ENCODE measurements at regions not wholly inside any gene's neighbourhood (a gene's known extent, or its start where the extent isn't known, plus 50 kb on each side); places are given as distances from the start of the nearest gene placed in this dataset.
A peak's percentile ranks its signal among the peaks of the same experiment; 100 is the strongest.

GRCh38 chr12:111027431-111027830 is 107.1 kb upstream of the MYL2 start:
- no peak for TF ChIP-seq CTCF (IDR thresholded peaks at IDR 0.05; ENCODE audit: borderline replicate concordance)
- H3K4me3 ChIP-seq, result no peak overlapping the region
- H3K4me1 ChIP-seq, result no peaks in the 10 kb centered on the region
- DNase-seq, result no peak
- intact Hi-C loops (cut with micrococcal nuclease), result no loop called here
- H3K27ac ChIP-seq (replicated peaks), result no peak overlapping the region
- H3K27me3 ChIP-seq (ENCODE audit: low read depth), result peaks cover 93% of the 10 kb centered on the region
- no peaks in the 10 kb centered on the region for H3K9me3 ChIP-seq (replicated peaks)
- H3K36me3 ChIP-seq, result no peaks in the 10 kb centered on the region

DNA sequence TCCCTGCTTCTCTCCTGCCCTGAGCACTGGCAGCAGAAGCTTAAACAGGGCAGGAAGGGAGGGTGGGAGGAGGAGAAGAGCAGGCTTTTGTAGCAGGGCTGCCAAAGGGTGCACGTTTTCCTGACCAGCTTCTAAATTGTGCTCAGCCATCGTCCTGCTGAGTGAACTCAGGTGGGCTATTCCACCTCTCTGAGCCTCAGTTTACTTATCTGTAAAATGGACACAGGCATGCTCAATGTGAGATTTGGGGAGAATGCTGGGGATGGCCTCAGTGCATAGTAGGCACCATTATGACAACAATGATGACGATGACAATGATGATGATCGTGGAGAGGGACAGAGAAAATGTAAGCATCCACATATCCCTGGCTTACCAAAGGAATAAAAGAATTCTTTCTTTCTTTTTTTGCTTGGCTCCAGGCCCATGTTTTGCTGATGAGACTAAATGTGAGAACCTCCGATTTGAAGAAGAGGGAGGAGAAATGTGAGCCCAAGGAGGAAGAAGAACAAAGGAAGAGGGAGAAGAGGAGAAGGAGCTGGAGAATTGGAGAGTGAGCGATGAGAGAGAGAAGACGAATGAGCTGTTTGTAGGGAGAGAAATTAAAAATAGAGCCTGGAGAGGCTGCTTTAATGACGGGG is 105.5 kb upstream of the MYL2 start:
- Histone ChIP-seq H3K27ac (replicated peaks) (no peak overlapping the region), H3K27me3 (ENCODE audit: low read depth) (peaks cover 85% of the 10 kb centered on the region), H3K4me1 (no peaks in the 10 kb centered on the region), H3K9me3 (replicated peaks) (no peaks in the 10 kb centered on the region), H3K36me3 (no peaks in the 10 kb centered on the region), H3K4me3 (no peak overlapping the region)
- intact Hi-C loops (cut with micrococcal nuclease), result no loop called here
- DNase-seq, result no peak
- no peak for TF ChIP-seq CTCF (IDR thresholded peaks at IDR 0.05; ENCODE audit: borderline replicate concordance)

DNA sequence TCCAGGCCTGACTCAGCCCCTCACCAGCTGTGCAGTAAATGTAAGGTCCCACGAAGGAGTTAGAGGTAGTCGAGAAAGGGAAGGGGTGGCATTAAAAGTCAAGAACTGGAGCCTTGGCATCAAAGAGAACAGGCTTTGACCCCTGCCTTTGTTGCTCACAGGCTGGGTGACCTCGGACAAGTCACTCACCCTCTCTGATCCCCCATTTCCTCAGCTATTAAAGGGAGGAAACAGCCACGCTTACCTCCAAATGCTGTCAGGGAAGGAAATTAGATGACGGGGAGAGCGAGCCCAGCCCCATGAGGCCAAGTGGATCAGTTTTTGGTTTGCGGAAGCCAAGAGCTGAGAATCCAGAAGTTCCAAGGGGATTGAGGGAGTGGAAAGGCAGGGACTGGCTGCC is 104.9 kb upstream of the MYL2 start:
- no peak overlapping the region for H3K4me3 ChIP-seq
- intact Hi-C loops (cut with micrococcal nuclease), result no loop called here
- no peaks in the 10 kb centered on the region for H3K36me3 ChIP-seq
- TF ChIP-seq CTCF (IDR thresholded peaks at IDR 0.05; ENCODE audit: borderline replicate concordance), result no peak
- DNase-seq, result no peak
- no peaks in the 10 kb centered on the region for H3K4me1 ChIP-seq
- H3K9me3 ChIP-seq (replicated peaks), result no peaks in the 10 kb centered on the region
- H3K27me3 ChIP-seq (ENCODE audit: low read depth), result peaks cover 82% of the 10 kb centered on the region
- no peak overlapping the region for H3K27ac ChIP-seq (replicated peaks)

DNA sequence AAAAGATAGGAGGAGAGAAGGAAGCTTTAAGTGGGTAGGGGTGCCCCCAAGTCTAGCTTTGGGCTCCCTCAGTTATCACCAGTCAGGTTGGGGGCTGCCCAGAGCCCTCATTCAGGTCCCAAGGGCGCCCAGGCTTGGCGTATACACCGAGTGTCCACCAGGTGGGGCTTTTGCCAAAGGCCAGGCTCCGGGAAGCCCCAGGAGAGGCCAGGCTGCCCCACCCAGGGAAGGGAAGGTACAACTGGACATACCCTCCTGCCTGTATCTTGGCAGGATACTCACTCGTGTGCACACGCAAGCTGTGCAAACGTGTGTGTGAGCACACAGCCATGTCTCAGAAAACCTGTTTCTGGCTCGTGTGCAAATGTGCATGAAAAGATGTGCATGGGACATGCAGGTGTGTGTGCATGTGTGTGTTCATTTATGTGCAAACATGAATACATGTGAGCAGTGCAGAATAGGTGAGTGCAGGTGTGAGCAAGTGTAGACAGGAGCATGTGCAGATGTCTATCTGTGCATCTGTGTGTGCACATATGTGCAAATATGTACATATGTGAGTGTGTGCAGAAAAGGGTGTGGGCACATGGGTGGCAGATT is 103.9 kb upstream of the MYL2 start:
- no peaks in the 10 kb centered on the region for H3K9me3 ChIP-seq (replicated peaks)
- peak; percentile 51 for DNase-seq
- H3K4me1 ChIP-seq, result no peaks in the 10 kb centered on the region
- H3K27ac ChIP-seq (replicated peaks), result no peak overlapping the region
- H3K27me3 ChIP-seq (ENCODE audit: low read depth), result peaks cover 79% of the 10 kb centered on the region
- TF ChIP-seq CTCF (IDR thresholded peaks at IDR 0.05; ENCODE audit: borderline replicate concordance), result peak; percentile 78
- no peaks in the 10 kb centered on the region for H3K36me3 ChIP-seq
- intact Hi-C loops (cut with micrococcal nuclease), result no loop called here
- H3K4me3 ChIP-seq, result no peak overlapping the region

- H3K9me3 ChIP-seq (replicated peaks), result no peaks in the 10 kb centered on the region
- no peak overlapping the region for H3K27ac ChIP-seq (replicated peaks)
- no peak for TF ChIP-seq CTCF (IDR thresholded peaks at IDR 0.05; ENCODE audit: borderline replicate concordance)
- H3K4me1 ChIP-seq, result no peaks in the 10 kb centered on the region
- peaks cover 64% of the 10 kb centered on the region for H3K27me3 ChIP-seq (ENCODE audit: low read depth)
- H3K4me3 ChIP-seq, result no peak overlapping the region
- intact Hi-C loops (cut with micrococcal nuclease), result no loop called here
- no peak for DNase-seq
- no peaks in the 10 kb centered on the region for H3K36me3 ChIP-seq
Observed at GRCh38 chr12:111022386-111022785, 102.0 kb upstream of the MYL2 start.

All from left ventricle myocardium inferior (tissue), 1 donor.